NCI-H2107 (cell line): ENCODE measurements at regions not wholly inside any gene's neighbourhood (a gene's known extent, or its start where the extent isn't known, plus 50 kb on each side); places are given as distances from the start of the nearest gene placed in this dataset.

Source experiments
- DNase-seq: peaks from one replicate; lab custom pipeline; 2025; lab: John Stamatoyannopoulos, UW

- DNase-seq = no peak
Measured at GRCh38 chr2:190809139-190809764, 71.4 kb upstream of the GLS start.

- no peak for DNase-seq
Measured at GRCh38 chr2:190809876-190810525, 70.6 kb upstream of the GLS start.

GRCh38 chr2:190810981-190811587 lies 69.5 kb upstream of the GLS start:
- DNase-seq = no peak

GRCh38 chr2:190811811-190812210 lies 68.8 kb upstream of the GLS start:
- no peak for DNase-seq

GRCh38 chr2:190812506-190813294 lies 67.9 kb upstream of the GLS start:
- DNase-seq = no peak

- no peak for DNase-seq
Measured at GRCh38 chr2:190815226-190815625, 65.4 kb upstream of the GLS start.

GRCh38 chr2:190817082-190817481 lies 63.5 kb upstream of the GLS start:
- no peak for DNase-seq

- no peak for DNase-seq
Measured at GRCh38 chr2:190819840-190820301, 60.8 kb upstream of the GLS start.

- no peak for DNase-seq
Measured at GRCh38 chr2:190820416-190820815, 60.2 kb upstream of the GLS start.

GRCh38 chr2:190822043-190822442 lies 58.6 kb upstream of the GLS start:
- no peak for DNase-seq

GRCh38 chr2:190827720-190828119 lies 52.9 kb upstream of the GLS start:
- no peak for DNase-seq

GRCh38 chr2:190829642-190830041 lies 51.0 kb upstream of the GLS start:
- no peak for DNase-seq
